Mesendoderm (in vitro differentiated cells): ENCODE measurements at regions not wholly inside any gene's neighbourhood (a gene's known extent, or its start where the extent isn't known, plus 50 kb on each side); places are given as distances from the start of the nearest gene placed in this dataset.

Source experiments
- DNase-seq: peaks from one replicate; pipeline ENCODE4 v3.0.0; 2013
- H2AK5ac ChIP-seq: 2 replicates; pipeline ENCODE4 v1.6.1; 2013; ENCODE audit warnings: low read length, inconsistent platforms
- H2BK120ac ChIP-seq: 2 replicates; pipeline ENCODE4 v1.6.1; 2013; ENCODE audit warnings: low read depth, mild to moderate bottlenecking, low read length, moderate library complexity, mixed read lengths
- H2BK15ac ChIP-seq: replicated peaks from 2 replicates; pipeline ENCODE4 v1.6.1; 2013; ENCODE audit warnings: low read depth, mild to moderate bottlenecking, moderate library complexity
- H2BK5ac ChIP-seq: 2 replicates; pipeline ENCODE4 v1.6.1; 2013; ENCODE audit warnings: low read length, inconsistent platforms
- H3K18ac ChIP-seq: 2 replicates; pipeline ENCODE4 v1.6.1; 2013; ENCODE audit warnings: mild to moderate bottlenecking, low read length, mixed read lengths
- H3K23ac ChIP-seq: one replicate; pipeline ENCODE4 v1.6.1; 2013; ENCODE audit warnings: low read length
- H3K27ac ChIP-seq: 2 replicates; pipeline ENCODE4 v1.5.1; 2013; ENCODE audit warnings: low read depth, mild to moderate bottlenecking, inconsistent platforms, low read length, moderate library complexity
- H3K27me3 ChIP-seq: 2 replicates; pipeline ENCODE4 v1.6.1; 2013; ENCODE audit warnings: low read length, control low read depth, mild to moderate bottlenecking, inconsistent platforms; ENCODE audit not compliant: insufficient read depth, poor library complexity
- H3K36me3 ChIP-seq: 2 replicates; pipeline ENCODE4 v1.6.1; 2013; ENCODE audit warnings: low read length, inconsistent platforms; ENCODE audit not compliant: control insufficient read depth, insufficient read depth
- H3K4ac ChIP-seq: one replicate; pipeline ENCODE4 v1.6.1; 2013; ENCODE audit warnings: low read depth, mild to moderate bottlenecking, low read length, moderate library complexity
- H3K4me1 ChIP-seq: 2 replicates; pipeline ENCODE4 v1.6.1; 2013; ENCODE audit warnings: low read depth, low read length, inconsistent platforms; ENCODE audit not compliant: control insufficient read depth
- H3K4me2 ChIP-seq: 2 replicates; pipeline ENCODE4 v1.6.1; 2013; ENCODE audit warnings: low read length
- H3K4me3 ChIP-seq: 2 replicates; pipeline ENCODE4 v1.5.1; 2013; ENCODE audit warnings: mild to moderate bottlenecking, low read length
- H3K56ac ChIP-seq: one replicate; pipeline ENCODE4 v1.6.1; 2013; ENCODE audit warnings: low read length
- H3K79me1 ChIP-seq: 2 replicates; pipeline ENCODE4 v1.6.1; 2013; ENCODE audit warnings: low read length, inconsistent platforms
- H3K79me2 ChIP-seq: 2 replicates; pipeline ENCODE4 v1.6.1; 2013; ENCODE audit warnings: mild to moderate bottlenecking, low read length; ENCODE audit not compliant: control insufficient read depth, insufficient read depth
- H3K9ac ChIP-seq: 2 replicates; pipeline ENCODE4 v1.6.1; 2013; ENCODE audit warnings: low read length, inconsistent platforms
- H4K5ac ChIP-seq: one replicate; pipeline ENCODE4 v1.6.1; 2013; ENCODE audit warnings: low read length
- H4K8ac ChIP-seq: one replicate; pipeline ENCODE4 v1.6.1; 2013; ENCODE audit warnings: low read depth, mild to moderate bottlenecking, control low read depth, low read length, moderate library complexity
- WGBS: extraction: QIAGEN DNeasy Blood & Tissue Kit; methylation state at CpG from one replicate; pipeline ENCODE4 v1.1.7; 2013; ENCODE audit warnings: low lambda C conversion rate, missing lambda C conversion rate; ENCODE audit not compliant: insufficient coverage; ENCODE audit errors: extremely low coverage; 5-methylcytosine and 5-hydroxymethylcytosine counted together

GRCh38 chr16:25626172-25626571 is 65.6 kb upstream of the HS3ST4 start:
- no peak overlapping the region for H3K4me3 ChIP-seq
- WGBS = no CpG with 5 or more reads among the region's 2 CpGs
- no peak overlapping the region for H2BK15ac ChIP-seq
- H3K4ac ChIP-seq = no peak overlapping the region
- no peak overlapping the region for H3K9ac ChIP-seq
- no peaks in the 10 kb centered on the region for H3K79me2 ChIP-seq
- H2BK120ac ChIP-seq = no peak overlapping the region
- no peak overlapping the region for H4K8ac ChIP-seq
- DNase-seq = no peak
- H3K56ac ChIP-seq = no peak overlapping the region
- H3K4me1 ChIP-seq = no peaks in the 10 kb centered on the region
- H3K27me3 ChIP-seq = no peaks in the 10 kb centered on the region
- H2AK5ac ChIP-seq = no peak overlapping the region
- H2BK5ac ChIP-seq = no peak overlapping the region
- no peak overlapping the region for H3K4me2 ChIP-seq
- no peak overlapping the region for H3K18ac ChIP-seq
- no peak overlapping the region for H3K23ac ChIP-seq
- no peaks in the 10 kb centered on the region for H3K36me3 ChIP-seq
- H4K5ac ChIP-seq = no peak overlapping the region
- H3K27ac ChIP-seq = no peak overlapping the region
- no peaks in the 10 kb centered on the region for H3K79me1 ChIP-seq

DNA sequence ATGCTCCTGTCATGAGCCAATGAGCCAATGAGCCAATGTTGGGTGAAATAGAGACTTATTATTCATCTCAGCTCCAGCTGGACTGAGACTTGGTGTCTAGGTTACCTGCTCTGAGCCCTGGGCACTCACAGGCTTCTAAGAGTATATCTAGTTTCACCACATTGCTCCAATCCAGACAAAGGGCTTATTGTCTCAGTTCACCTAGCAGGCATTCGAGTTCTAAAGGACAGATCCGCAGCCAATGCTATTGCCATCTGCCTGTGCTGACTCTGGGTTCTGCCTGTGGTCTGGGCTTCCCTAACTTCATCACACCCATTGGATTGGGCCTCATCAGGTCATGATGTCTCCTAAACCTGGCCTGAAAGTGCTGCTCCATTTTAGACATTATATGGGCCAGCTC is 66.1 kb upstream of the HS3ST4 start:
- no peak overlapping the region for H3K56ac ChIP-seq
- no peaks in the 10 kb centered on the region for H3K4me1 ChIP-seq
- no peaks in the 10 kb centered on the region for H3K79me2 ChIP-seq
- no peak overlapping the region for H4K5ac ChIP-seq
- H2BK120ac ChIP-seq = no peak overlapping the region
- H3K4me2 ChIP-seq = no peak overlapping the region
- no peak overlapping the region for H4K8ac ChIP-seq
- H3K23ac ChIP-seq = no peak overlapping the region
- H3K27ac ChIP-seq = no peak overlapping the region
- DNase-seq = no peak
- H2BK15ac ChIP-seq = no peak overlapping the region
- no peak overlapping the region for H3K18ac ChIP-seq
- H3K36me3 ChIP-seq = no peaks in the 10 kb centered on the region
- no peak overlapping the region for H3K4ac ChIP-seq
- no peak overlapping the region for H2AK5ac ChIP-seq
- H2BK5ac ChIP-seq = no peak overlapping the region
- H3K79me1 ChIP-seq = no peaks in the 10 kb centered on the region
- WGBS = no CpG with 5 or more reads among the region's 2 CpGs
- H3K4me3 ChIP-seq = no peak overlapping the region
- no peak overlapping the region for H3K9ac ChIP-seq
- H3K27me3 ChIP-seq = no peaks in the 10 kb centered on the region

- no CpG with 5 or more reads among the region's 8 CpGs for WGBS
- no peaks in the 10 kb centered on the region for H3K79me1 ChIP-seq
- no peak overlapping the region for H3K4ac ChIP-seq
- no peak overlapping the region for H2BK120ac ChIP-seq
- no peaks in the 10 kb centered on the region for H3K36me3 ChIP-seq
- no peak overlapping the region for H2AK5ac ChIP-seq
- no peak for DNase-seq
- no peak overlapping the region for H3K9ac ChIP-seq
- H3K23ac ChIP-seq = no peak overlapping the region
- no peak overlapping the region for H3K4me2 ChIP-seq
- H3K18ac ChIP-seq = no peak overlapping the region
- no peak overlapping the region for H4K8ac ChIP-seq
- H3K56ac ChIP-seq = no peak overlapping the region
- no peak overlapping the region for H2BK5ac ChIP-seq
- H3K4me1 ChIP-seq = peaks cover 2% of the 10 kb centered on the region
- no peaks in the 10 kb centered on the region for H3K79me2 ChIP-seq
- H3K4me3 ChIP-seq = no peak overlapping the region
- H4K5ac ChIP-seq = no peak overlapping the region
- no peaks in the 10 kb centered on the region for H3K27me3 ChIP-seq
- no peak overlapping the region for H3K27ac ChIP-seq
- H2BK15ac ChIP-seq = no peak overlapping the region
Observed at GRCh38 chr16:25614716-25615265, 77.0 kb upstream of the HS3ST4 start.

DNA sequence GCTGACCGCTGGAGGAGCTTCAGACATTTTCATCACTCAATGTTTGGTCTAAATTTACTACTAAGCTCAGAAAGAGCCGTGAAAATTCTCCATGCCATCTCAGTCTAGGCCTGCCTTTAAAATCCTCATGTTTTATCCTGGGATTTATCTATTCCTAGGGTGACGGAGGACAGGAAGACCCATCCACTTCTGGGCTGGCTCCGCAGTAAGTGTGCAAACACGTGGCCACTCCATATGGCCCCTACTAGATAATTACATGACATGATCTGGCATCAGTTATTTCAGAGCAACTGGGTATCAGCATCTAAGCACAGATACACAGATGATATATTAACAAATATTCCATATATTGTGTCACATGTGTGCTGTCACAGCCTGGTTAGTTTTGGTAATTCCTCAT is 77.8 kb upstream of the HS3ST4 start:
- H3K4ac ChIP-seq = no peak overlapping the region
- no peak overlapping the region for H3K4me2 ChIP-seq
- no peaks in the 10 kb centered on the region for H3K79me2 ChIP-seq
- H2BK120ac ChIP-seq = no peak overlapping the region
- no peak overlapping the region for H3K27ac ChIP-seq
- no peak overlapping the region for H3K9ac ChIP-seq
- DNase-seq = no peak
- no peak overlapping the region for H2AK5ac ChIP-seq
- H4K5ac ChIP-seq = no peak overlapping the region
- H4K8ac ChIP-seq = no peak overlapping the region
- no peaks in the 10 kb centered on the region for H3K79me1 ChIP-seq
- no peaks in the 10 kb centered on the region for H3K27me3 ChIP-seq
- no CpG with 5 or more reads among the region's 5 CpGs for WGBS
- H3K4me1 ChIP-seq = peaks cover 2% of the 10 kb centered on the region
- H3K4me3 ChIP-seq = no peak overlapping the region
- no peak overlapping the region for H3K56ac ChIP-seq
- H3K36me3 ChIP-seq = no peaks in the 10 kb centered on the region
- no peak overlapping the region for H3K18ac ChIP-seq
- no peak overlapping the region for H2BK5ac ChIP-seq
- no peak overlapping the region for H2BK15ac ChIP-seq
- H3K23ac ChIP-seq = no peak overlapping the region

GRCh38 chr16:25608002-25608401 is 83.8 kb upstream of the HS3ST4 start:
- DNase-seq = peak; percentile 18
- Histone ChIP-seq H3K27me3 (no peaks in the 10 kb centered on the region), H3K23ac (no peak overlapping the region), H3K4me1 (peaks cover 6% of the 10 kb centered on the region), H3K27ac (no peak overlapping the region), H2BK5ac (no peak overlapping the region), H4K8ac (no peak overlapping the region), H3K79me2 (no peaks in the 10 kb centered on the region), H3K18ac (no peak overlapping the region), H3K4me3 (no peak overlapping the region), H2BK120ac (no peak overlapping the region), H2BK15ac (no peak overlapping the region), H3K9ac (no peak overlapping the region), H3K4me2 (no peak overlapping the region), H4K5ac (no peak overlapping the region), H3K79me1 (no peaks in the 10 kb centered on the region), H3K4ac (no peak overlapping the region), H3K36me3 (no peaks in the 10 kb centered on the region), H3K56ac (peak overlapping the region; percentile 17), H2AK5ac (no peak overlapping the region)
- WGBS = no CpG with 5 or more reads among the region's 9 CpGs

GRCh38 chr16:25606069-25606468 is 85.7 kb upstream of the HS3ST4 start:
- H4K5ac ChIP-seq = no peak overlapping the region
- no peak overlapping the region for H3K4me3 ChIP-seq
- H3K18ac ChIP-seq = no peak overlapping the region
- WGBS = no CpG with 5 or more reads among the region's 6 CpGs
- H3K23ac ChIP-seq = no peak overlapping the region
- H3K36me3 ChIP-seq = no peaks in the 10 kb centered on the region
- no peak overlapping the region for H2AK5ac ChIP-seq
- H3K79me1 ChIP-seq = no peaks in the 10 kb centered on the region
- no peaks in the 10 kb centered on the region for H3K79me2 ChIP-seq
- no peak overlapping the region for H3K4me2 ChIP-seq
- H2BK120ac ChIP-seq = no peak overlapping the region
- H3K56ac ChIP-seq = peak overlapping the region; percentile 15
- H3K4me1 ChIP-seq = peaks cover 6% of the 10 kb centered on the region
- H4K8ac ChIP-seq = no peak overlapping the region
- H3K4ac ChIP-seq = no peak overlapping the region
- H3K27me3 ChIP-seq = no peaks in the 10 kb centered on the region
- peak; percentile 5 for DNase-seq
- no peak overlapping the region for H2BK5ac ChIP-seq
- H2BK15ac ChIP-seq = no peak overlapping the region
- H3K9ac ChIP-seq = no peak overlapping the region
- no peak overlapping the region for H3K27ac ChIP-seq
